ENCODE measurements at regions not wholly inside any gene's neighbourhood (a gene's known extent, or its start where the extent isn't known, plus 50 kb on each side); places are given as distances from the start of the nearest gene placed in this dataset.
A peak's percentile ranks its signal among the peaks of the same experiment; 100 is the strongest.

DNA sequence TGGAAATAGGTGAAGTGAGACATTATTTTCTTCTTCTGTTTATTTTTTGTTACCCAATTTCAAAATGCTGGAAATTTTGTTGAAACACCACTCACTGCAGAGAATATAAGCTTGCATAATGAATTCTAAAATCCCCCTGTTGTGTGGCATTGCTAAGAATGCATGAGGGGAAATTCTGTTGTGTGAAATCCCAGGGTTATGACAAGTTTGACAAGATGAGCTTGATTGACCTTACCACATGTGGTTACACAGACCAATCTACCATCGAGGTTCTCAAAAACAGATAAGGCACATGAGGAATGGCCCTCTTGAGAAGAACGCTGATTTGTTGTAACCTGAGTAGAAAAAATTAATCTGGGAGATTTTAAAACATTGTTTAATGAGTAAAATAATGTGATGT, 261.6 kb upstream of the MMADHC start:
- no peak for DNase-seq

- DNase-seq, result no peak
Observed at GRCh38 chr2:149841396-149841795, 253.8 kb upstream of the MMADHC start.

DNA sequence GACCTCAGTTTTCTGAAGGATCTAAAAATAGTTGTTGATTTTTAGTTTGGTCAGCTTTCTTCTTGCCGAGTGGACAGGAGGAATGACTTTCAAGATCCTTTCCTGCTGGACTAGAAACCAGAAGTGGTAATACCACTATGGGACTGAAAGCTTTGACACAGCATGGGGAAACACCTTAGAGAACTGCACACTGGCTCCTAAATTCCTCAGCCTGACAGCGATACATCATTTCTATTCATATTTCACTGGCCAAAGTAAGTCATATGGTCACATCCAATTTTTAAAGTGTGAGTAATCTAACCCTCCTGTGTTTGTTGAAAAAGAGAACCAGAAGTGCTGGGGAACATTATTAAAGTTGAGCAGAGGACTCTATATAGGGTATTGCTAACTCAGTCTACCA, 244.7 kb upstream of the MMADHC start:
- peak; percentile 12 for DNase-seq

DNA sequence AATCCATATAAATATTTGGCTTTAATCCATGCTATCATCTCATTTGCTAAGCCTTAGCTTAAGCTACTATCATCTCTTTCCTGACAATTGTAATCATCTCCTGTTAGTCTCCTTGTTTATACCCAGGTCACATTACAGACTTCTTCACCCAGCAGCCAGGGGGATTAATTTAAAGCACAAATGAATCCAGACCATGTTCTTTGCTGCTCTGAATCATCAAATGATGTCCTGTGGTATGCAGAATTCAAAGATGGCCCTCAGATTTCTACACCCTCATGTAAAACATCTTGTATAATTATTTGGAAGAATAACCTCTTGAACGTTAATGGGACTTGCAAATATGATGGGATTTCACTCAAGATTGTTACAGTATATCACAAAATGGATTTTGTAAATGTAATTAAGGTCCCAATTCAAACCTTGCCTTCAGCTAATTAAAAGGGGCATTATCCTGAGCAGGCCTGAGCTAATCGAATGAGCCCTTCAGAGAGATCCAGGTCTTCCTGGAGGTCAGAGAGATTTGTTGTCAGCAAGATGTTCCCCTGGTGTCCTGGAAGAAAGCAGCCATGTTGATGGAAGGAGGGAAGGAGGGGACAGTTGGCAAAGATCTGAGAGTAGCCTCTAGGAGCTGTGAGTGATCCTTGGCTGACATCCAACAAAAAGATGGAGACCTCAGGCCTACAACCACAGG, 241.1 kb upstream of the MMADHC start:
- peak; percentile 8 for DNase-seq

DNA sequence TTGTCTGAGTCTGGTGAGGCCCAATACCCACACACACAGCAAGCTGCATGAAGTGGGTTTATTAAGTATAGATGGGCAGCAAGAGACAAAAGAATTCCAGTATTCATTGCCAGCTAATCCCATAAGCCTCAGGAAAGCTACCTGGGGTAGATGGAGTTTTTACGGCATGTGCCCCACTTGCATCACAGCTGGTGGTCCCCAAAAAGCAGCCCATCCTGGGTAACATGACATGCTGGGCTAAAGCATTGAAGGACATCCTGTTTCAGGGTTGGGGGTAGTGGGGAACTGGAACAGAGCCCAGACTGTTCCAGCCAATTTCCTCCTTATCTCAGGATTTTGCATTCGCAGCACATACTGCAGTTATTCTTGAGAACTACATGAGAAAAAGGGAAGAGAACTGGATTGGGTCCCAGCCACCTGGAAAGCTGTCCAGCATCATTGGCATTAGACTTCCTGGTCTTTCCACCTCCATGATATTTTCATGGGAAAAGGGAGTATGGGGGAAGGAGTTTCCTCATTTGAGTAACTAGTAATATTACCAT, 240.1 kb upstream of the MMADHC start:
- DNase-seq, result no peak

- peak; percentile 2 for DNase-seq
Observed at GRCh38 chr2:149826471-149827125, 239.0 kb upstream of the MMADHC start.

DNA sequence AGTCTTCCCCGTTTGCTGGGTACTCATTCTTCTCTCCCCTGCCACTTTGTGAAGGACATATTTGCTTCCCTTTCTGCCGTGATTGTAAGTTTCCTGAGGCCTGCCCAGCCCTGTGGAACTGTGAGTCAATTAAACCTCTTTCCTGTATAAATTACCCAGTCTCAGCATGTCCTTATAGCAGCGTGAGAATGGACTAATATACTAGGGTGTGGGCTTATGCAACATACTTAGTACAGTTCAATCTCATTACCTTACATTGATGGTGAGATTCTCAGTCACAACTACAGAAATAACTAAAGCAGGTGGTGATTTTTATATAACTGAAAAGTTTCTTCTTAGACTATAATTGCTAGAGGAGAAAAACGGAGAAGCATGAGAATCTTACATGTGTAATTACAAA, 237.9 kb upstream of the MMADHC start:
- DNase-seq, result no peak

- no peak for DNase-seq
Observed at GRCh38 chr2:149824136-149824535, 236.6 kb upstream of the MMADHC start.

- DNase-seq, result no peak
Observed at GRCh38 chr2:149819356-149819957, 231.9 kb upstream of the MMADHC start.

DNA sequence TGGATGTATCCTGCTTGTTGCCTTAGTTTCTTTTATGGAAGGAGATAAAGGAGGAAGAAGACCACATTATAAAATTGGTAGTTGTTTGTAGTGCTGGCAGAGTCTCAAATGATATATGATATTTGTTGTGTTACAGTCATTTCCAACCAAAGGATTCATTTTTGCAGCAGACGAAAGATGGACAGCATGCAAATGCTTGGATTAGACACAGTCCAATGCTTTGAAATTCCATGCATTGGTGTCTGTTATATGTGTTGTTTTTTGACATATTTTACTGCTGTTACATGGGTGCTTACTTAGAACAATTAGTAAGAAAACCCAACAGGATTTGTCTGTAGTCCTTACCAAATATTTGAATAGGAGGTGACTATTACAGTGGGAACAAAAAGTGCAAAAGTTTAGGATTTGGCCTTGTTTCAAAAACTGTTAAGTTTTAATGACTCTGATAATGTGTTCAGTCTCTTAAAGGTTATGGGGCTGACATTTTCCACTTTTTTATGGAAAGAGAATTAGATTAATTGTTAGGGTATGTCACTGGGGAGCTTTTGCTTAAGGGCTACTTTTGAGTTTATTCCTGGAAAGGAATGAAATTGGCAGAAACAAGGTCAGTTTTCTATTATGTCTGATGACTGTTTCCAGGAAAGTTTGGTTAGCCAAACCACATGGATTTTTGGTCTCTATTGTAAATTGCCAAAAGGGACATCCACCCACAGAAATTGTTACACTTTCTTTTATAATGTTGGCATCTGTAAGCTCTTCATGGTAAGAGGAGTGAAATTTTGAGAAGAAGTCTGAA, 229.4 kb upstream of the MMADHC start:
- peak; percentile 27 for DNase-seq

GRCh38 chr2:149815941-149816340, 228.4 kb upstream of the MMADHC start:
- no peak for DNase-seq

- no peak for DNase-seq
Observed at GRCh38 chr2:149814901-149815300, 227.3 kb upstream of the MMADHC start.

DNA sequence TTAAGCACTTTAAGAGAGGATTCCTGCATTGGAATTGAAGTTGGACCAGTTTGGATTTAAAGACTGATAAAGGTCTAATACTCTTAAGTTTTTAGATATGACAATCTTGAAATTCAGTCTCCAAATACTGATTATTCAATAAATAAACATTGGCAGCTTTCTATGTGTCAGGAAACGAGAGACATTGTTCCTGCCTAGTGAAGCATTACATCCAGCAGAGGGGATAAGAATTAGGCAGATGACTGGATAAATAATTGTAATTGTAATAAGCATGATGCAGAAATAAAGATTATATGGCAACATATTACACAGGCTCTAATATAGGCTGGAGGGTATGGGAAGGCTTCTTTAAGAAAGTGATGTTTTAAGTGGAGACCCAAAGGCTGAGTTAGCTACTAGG, 226.5 kb upstream of the MMADHC start:
- no peak for DNase-seq

DNA sequence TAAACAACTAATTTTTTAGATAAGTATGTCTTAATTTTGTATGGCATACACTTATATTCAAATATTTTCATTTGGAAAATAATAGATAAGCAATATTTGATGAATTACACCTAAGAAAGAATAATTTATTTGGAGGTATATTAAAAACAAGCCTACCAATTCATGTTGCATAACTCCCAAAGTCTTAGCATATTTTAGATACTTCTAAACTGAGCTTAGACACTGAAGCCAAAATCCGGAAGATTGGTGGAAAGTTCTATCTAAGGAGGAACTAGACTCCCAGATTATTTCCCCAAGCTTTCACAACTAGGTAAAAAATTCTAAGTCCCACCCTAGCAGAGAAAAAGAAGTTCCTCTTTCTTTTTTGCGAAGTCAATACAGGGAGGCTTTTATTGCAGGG, 221.0 kb upstream of the MMADHC start:
- DNase-seq, result peak; percentile 6

- DNase-seq, result no peak
Observed at GRCh38 chr2:149806651-149807050, 219.1 kb upstream of the MMADHC start.

DNA sequence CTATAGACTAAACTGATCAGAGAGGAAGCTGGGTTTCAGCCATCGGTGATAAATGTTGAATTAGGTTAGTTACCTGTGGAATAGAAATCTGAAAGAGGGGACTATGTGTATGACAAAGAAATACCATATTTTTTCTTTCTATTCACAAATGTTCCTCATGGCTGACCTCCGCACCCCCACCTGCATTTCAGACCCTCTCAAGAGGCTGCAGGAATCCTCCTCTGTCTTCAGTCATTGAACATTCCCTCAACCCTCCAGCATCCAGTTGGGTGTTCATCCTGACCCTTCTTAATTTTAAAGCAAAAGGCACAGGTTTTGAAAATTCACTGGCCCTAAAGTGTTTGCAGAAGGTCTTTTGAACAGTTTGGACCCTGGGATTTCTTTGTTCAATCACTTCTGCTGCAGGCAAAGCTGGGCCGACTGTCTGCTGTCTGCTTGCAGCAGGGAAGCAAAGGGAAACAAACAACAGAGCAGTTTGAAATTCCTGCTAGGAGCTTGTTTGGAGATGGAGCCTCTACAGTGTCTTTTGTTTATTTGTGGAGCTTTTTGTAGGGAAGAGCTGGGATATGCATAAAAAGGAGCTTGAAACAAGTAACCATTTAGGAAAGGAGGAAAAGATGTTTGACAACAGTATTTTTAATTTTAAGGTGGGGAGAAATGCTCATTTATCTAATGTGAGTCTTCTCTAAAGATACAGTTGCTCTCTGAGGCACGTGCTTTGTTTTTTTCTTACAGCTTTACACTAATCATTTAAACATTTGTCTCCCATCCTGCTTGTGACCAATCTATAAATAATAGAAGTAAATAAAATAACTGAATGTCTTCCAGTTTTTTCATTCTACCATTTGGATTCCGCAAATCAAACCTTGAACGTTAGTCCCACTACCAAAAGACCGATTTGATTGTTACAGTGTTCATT, 213.3 kb upstream of the MMADHC start:
- no peak for DNase-seq

DNA sequence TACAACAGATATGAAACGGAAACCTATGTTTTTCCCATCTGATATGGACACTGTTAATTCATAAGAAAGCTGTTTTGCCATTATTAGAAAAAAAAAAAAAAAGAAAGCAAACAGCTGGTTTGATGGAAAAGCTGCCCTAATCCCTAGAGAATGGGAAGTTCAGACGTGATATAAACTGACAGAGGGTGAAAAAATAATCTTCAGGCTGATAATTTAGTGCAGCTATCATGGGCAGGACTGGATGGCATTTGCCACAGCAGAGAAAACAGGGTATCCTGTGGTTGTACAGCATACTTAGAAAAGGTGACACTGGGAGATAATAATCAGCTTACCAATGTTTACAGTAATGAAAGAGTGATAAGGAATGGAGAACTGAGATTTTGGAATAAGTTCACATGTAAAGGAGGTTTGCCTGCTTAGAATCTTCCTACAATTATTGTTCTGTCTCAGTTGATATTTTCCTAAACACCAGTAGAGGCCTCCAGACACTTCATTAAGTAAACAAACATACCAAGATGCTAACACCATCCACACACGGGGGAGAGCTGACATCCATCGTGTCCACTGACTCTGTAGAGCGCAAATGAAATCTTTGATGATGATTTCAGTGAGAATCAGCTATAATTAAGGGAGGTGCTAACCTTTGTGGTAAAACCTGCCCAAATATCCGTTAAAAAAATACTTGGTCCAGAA, 211.6 kb upstream of the MMADHC start:
- DNase-seq, result peak; percentile 35

DNA sequence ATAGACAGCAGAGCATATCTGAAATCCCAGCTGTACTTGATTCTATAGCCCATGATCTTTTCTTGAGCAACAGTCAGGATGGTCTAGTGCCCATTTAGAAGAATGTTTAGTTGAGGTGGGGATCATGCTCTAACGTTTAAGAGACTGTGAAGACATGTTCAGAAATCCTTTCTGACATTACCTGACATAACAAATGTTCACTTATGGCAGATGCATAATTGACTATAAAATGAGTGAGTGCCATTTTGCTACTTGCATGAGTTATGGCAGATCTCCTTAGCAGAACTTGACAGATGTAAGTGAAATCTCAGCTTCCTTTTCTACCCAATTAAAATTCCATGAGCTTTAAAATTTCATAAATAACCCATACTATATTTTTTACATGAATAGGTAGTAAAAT, 209.5 kb upstream of the MMADHC start:
- DNase-seq, result no peak

DNA sequence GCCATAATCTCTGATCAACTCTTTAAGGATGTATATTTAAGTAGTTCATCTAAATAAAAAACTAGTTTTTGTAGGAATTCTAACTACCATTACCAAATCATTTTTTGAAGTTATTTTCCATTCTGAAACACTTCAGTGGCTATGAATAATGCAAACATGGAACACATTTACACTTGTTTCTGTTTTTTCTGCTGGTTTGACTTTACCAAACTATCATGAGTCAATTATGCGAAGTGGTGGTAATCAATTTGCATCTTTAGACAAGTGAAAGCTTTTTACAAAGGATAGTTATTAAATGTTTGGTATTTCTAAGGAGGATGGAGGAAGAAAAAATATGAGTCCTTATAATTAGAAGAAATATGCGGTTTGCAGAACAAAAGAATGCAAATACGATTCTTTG, 202.0 kb upstream of the MMADHC start:
- no peak for DNase-seq

- DNase-seq, result no peak
Observed at GRCh38 chr2:149787206-149787605, 199.6 kb upstream of the MMADHC start.

GRCh38 chr2:149783284-149783683, 195.7 kb upstream of the MMADHC start:
- no peak for DNase-seq
